Right lobe of liver (tissue), 6 donors: ENCODE measurements at regions not wholly inside any gene's neighbourhood (a gene's known extent, or its start where the extent isn't known, plus 50 kb on each side); places are given as distances from the start of the nearest gene placed in this dataset.
"Not testable (repeated sequence)": the region's sequence is repeated elsewhere in the genome, so short reads cannot be mapped to it uniquely, and the experiment has no call there.

ENCODE experiments used
- ATAC-seq, 4 donors: fragments of 200-7000 bp; cut with Tn5 transposase; one replicate each; pipeline ENCODE4 v1.9.1; 2020; ENCODE audit warnings: mild to moderate bottlenecking in 4 of 4, moderate library complexity in 4 of 4
- DNase-seq, 3 donors: peaks; one replicate each; pipeline ENCODE4 v3.0.0-alpha.2; 2020
- H3K27ac ChIP-seq, 3 donors: fragments of 200-600 bp; one replicate each; pipeline ENCODE4 v1.8.0; 2022
- H3K27me3 ChIP-seq, 2 donors: fragments of 200-600 bp; one replicate each; pipeline ENCODE4 v1.8.0; 2022
- H3K36me3 ChIP-seq, 4 donors: fragments of 200-600 bp; sonication (generic) in 1 of 4; one replicate each; pipeline versions ENCODE4 v1.5.1 to v1.8.0; 2017 to 2022; ENCODE audit warnings: control low read depth in 1 of 4
- H3K4me1 ChIP-seq, 4 donors: fragments of 200-600 bp; sonication (generic) in 1 of 4; one replicate each; pipeline versions ENCODE4 v1.5.1 to v1.8.0; 2017 to 2022; ENCODE audit warnings: control low read depth in 1 of 4
- H3K4me3 ChIP-seq, 3 donors: fragments of 200-600 bp; one replicate each; pipeline ENCODE4 v1.8.0; 2022
- H3K9me3 ChIP-seq, 4 donors: fragments of 200-600 bp; sonication (generic) in 1 of 4; one replicate each; pipeline versions ENCODE4 v1.5.1 to v1.8.0; 2017 to 2022; ENCODE audit warnings: control low read depth in 1 of 4
- POLR2A ChIP-seq: fragments of 450-650 bp; IDR thresholded peaks from one replicate; pipeline ENCODE4 v1.6.1; 2017; ENCODE audit warnings: antibody characterized with exemption, mild to moderate bottlenecking
- WGBS: methylation state at CpG from one replicate; pipeline ENCODE4 v1.1.6; 2018; ENCODE audit warnings: low coverage, low lambda C conversion rate; ENCODE audit not compliant: insufficient coverage; ENCODE audit errors: missing lambda C conversion rate; 5-methylcytosine and 5-hydroxymethylcytosine counted together
- intact Hi-C, 2 donors: fragments of 100-400 bp; cut with DNase I; formaldehyde crosslinking; loops; one replicate each; pipeline versions ENCODE4 v1.11.2 to v1.14.1; 2022
- TF ChIP-seq, protein P1 (sequence below), 4 donors: fragments of 200-600 bp in 3 of 4; fragments of 450-650 bp in 1 of 4; IDR thresholded peaks; one replicate each; pipeline versions ENCODE4 v1.5.1 to v1.8.0; 2016 to 2022; ENCODE audit warnings: antibody characterized with exemption in 4 of 4, mild to moderate bottlenecking in 2 of 4
- donor health status: DM: no; HTN: yes; CAD: no.
- donor health status: DM: no; HTN: no; CAD: no.
- donor health status: DM: no; HTN: no; CAD: no.
- donor health status: DM: no; HTN: yes; CAD: no.
- donor health status: DM: no; HTN: yes; CAD: no.

DNA sequence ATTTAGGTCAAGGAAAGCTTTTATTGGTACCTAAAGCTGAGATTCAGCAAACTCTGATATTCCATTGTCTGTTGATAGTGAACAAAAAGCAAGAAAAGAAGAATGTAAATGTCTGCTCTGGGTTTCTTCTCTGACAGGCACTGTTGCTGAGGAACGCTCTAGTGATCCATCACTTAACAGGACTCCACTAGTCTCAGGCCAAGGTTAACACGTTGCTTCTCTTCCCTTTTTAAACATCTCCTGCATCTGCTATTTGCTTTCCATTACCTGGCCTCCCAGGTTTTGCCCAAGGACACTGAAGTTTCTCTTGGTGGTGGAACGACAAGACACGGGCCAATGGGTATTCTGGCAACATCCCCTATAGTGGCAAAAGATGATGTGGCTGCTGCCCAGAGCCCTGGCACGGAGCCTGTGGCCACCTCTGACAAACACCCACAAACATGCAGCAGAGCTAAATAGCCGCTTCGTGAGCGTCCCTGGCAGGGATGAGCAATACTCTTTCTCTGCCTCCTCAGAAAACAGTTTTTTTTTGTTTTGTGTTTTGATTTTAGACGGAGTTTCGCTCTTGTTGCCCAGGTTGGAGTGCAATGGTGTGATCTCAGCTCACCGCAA, 97.8 kb upstream of the AKAP13 start:
- DNase-seq: no peak
- WGBS: 68% methylated on average over 8 of the region's 11 CpGs

DNA sequence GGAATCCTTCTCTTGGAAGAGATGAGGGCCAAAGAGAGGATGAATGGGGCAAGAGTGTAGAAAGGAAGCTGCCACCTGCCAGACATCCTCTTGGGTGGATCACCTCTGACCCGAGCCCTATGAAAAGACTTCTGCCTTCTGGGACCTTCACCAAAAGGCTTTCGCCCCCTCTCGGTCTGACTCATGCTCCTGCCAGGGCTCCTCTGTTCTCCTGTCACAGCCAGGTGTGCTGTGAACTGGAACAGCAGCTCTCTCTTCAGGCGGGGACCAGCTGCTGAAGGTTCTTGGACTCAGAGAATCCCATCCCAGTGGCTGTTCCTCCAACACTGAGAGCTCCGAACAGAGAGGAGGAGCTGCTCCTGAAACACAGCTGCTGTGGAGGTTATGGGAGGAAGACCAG, 96.6 kb upstream of the AKAP13 start:
- H3K27me3 ChIP-seq, H3K27ac ChIP-seq, ATAC-seq, intact Hi-C loops, H3K9me3 ChIP-seq, H3K36me3 ChIP-seq, DNase-seq, H3K4me1 ChIP-seq, H3K4me3 ChIP-seq: not testable (repeated sequence)
- WGBS: no CpG with 5 or more reads among the region's 5 CpGs

More for the DNA sequence above, 97.8 kb upstream of the AKAP13 start:
- Histone ChIP-seq H3K4me3 (no peak overlapping the region), H3K27me3 (no peaks in the 10 kb centered on the region), H3K27ac (no peak overlapping the region), H3K9me3 (no peaks in the 10 kb centered on the region), H3K36me3 (no peaks in the 10 kb centered on the region), H3K4me1 (no peaks in the 10 kb centered on the region)
- intact Hi-C loops: no loop called here
- TF ChIP-seq, protein P1, sequence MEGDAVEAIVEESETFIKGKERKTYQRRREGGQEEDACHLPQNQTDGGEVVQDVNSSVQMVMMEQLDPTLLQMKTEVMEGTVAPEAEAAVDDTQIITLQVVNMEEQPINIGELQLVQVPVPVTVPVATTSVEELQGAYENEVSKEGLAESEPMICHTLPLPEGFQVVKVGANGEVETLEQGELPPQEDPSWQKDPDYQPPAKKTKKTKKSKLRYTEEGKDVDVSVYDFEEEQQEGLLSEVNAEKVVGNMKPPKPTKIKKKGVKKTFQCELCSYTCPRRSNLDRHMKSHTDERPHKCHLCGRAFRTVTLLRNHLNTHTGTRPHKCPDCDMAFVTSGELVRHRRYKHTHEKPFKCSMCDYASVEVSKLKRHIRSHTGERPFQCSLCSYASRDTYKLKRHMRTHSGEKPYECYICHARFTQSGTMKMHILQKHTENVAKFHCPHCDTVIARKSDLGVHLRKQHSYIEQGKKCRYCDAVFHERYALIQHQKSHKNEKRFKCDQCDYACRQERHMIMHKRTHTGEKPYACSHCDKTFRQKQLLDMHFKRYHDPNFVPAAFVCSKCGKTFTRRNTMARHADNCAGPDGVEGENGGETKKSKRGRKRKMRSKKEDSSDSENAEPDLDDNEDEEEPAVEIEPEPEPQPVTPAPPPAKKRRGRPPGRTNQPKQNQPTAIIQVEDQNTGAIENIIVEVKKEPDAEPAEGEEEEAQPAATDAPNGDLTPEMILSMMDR (IDR thresholded peaks at IDR 0.05): no peak
- TF ChIP-seq POLR2A: no peak
- no peak for ATAC-seq

DNA sequence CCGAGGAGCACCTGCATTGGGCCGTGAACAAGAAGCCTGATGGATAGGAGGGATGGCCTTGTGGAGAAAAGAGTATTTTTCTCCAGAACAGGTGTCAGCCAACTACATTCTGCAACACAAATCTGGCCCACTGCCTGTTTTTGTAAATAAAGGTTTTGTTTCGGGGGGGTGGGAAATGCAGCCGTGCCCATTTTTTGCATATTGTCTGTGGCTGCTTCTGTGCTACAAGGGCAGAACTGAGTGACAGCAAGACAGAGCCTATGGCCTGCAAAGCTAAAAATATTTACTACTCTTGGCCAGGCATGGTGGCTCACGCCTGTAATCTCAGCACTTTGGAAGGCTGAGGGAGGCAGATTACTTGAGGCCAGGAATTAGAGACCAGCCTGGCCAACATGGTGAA, 95.9 kb upstream of the AKAP13 start:
- 83% methylated on average over 5 of the region's 5 CpGs for WGBS
- H3K9me3 ChIP-seq: no peaks in the 10 kb centered on the region
- H3K27me3 ChIP-seq: no peaks in the 10 kb centered on the region
- TF ChIP-seq, protein P1 (IDR thresholded peaks at IDR 0.05): no peak
- TF ChIP-seq POLR2A: no peak
- ATAC-seq (no peak), DNase-seq (no peak)
- intact Hi-C loops: no loop called here
- no peaks in the 10 kb centered on the region for H3K36me3 ChIP-seq
- H3K4me1 ChIP-seq: no peaks in the 10 kb centered on the region
- H3K27ac ChIP-seq: no peak overlapping the region
- no peak overlapping the region for H3K4me3 ChIP-seq

DNA sequence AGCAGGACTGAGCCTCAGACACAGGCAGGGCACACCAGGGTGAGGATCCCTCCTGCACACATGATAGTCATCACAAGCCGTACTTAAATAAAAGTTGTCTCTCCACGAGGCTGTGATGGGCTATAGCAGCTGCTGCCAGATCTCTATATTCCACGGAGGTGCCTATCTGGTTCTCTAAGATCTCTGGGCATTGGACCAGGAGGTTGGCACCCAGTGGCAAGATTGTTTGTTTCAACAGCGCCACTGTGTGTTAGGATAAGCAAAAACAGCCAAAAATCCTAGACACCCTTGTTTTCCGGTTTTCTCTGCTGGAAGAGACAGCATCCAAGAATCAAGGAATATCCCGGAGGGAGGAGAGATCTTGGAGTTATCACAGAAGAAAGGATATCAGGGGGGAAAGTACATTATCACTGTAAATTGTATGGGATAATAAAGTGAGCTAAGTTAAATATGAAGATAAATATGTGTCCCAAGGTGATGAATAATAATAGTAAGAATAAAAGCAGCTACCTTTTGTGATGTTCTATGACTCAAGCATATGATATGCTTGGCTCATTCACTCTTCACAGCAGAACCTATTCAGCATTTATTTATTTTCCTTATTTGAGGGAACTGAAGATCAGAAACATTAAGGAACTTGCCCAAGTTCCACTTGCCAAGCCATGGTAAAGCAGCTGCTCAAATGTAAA, 90.6 kb upstream of the AKAP13 start:
- H3K27me3 ChIP-seq: no peaks in the 10 kb centered on the region
- no peak for TF ChIP-seq POLR2A
- TF ChIP-seq, protein P1 (IDR thresholded peaks at IDR 0.05): peak; percentile 55 to 64 (median 60)
- no peaks in the 10 kb centered on the region for H3K9me3 ChIP-seq
- 12% methylated on average over 6 of the region's 6 CpGs for WGBS
- no peaks in the 10 kb centered on the region for H3K4me1 ChIP-seq
- intact Hi-C loops: loop anchor here in 1 of 2 donors (10.0 kb wide), 1 partner anchor 215 kb away; no protein-coding TSS in a partner anchor
- ATAC-seq: peak; percentile 91 to 96 (median 94)
- no peak overlapping the region for H3K27ac ChIP-seq
- no peaks in the 10 kb centered on the region for H3K36me3 ChIP-seq
- no peak overlapping the region for H3K4me3 ChIP-seq
- DNase-seq: peak in 2 of 3 donors; percentile 35 to 67

DNA sequence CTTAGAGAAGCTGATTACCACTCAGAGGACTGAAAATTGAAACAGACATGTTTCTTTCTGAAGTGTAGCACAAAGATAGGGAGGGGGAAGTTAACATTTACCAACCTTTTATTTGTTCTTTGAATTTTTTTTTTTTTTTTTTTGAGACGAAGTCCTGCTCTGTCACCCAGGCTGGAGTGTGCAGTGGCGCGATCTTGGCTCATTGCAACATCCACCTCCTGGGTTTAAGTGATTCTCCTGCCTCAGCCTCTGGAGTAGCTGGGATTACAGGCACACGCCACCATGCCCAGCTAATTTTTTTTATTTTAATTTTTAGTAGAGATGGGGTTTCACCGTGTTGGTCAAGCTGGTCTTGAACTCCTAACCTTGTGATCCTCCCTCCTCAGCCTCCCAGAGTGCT, 87.8 kb upstream of the AKAP13 start:
- WGBS: 81% methylated on average over 5 of the region's 5 CpGs
- not testable (repeated sequence) for H3K27ac ChIP-seq, ATAC-seq, H3K4me1 ChIP-seq, H3K36me3 ChIP-seq, H3K9me3 ChIP-seq, H3K27me3 ChIP-seq, H3K4me3 ChIP-seq, DNase-seq
- intact Hi-C loops: loop anchor here in 1 of 2 donors (10.0 kb wide), 1 partner anchor 212 kb away; no protein-coding TSS in a partner anchor
